GF-D8 (cell line): ENCODE measurements at regions not wholly inside any gene's neighbourhood (a gene's known extent, or its start where the extent isn't known, plus 50 kb on each side); places are given as distances from the start of the nearest gene placed in this dataset.

Experiments used
- DNase-seq: peaks from one replicate; lab custom pipeline; 2025; lab: John Stamatoyannopoulos, UW

- DNase-seq: no peak
These were observed 363.5 kb upstream of the DUSP10 start for GRCh38 chr1:222105393-222105737.

- no peak for DNase-seq
These were observed 363.0 kb upstream of the DUSP10 start for GRCh38 chr1:222104694-222105392.

GRCh38 chr1:222104097-222104496 is 362.2 kb upstream of the DUSP10 start:
- DNase-seq: no peak

- no peak for DNase-seq
These were observed 357.9 kb upstream of the DUSP10 start for GRCh38 chr1:222099746-222100145.

GRCh38 chr1:222098404-222098803 is 356.5 kb upstream of the DUSP10 start:
- DNase-seq: no peak

- DNase-seq: no peak
These were observed 355.7 kb upstream of the DUSP10 start for GRCh38 chr1:222097588-222097987.

- DNase-seq: no peak
These were observed 355.0 kb upstream of the DUSP10 start for GRCh38 chr1:222096883-222097282.

GRCh38 chr1:222096476-222096772 is 354.5 kb upstream of the DUSP10 start:
- DNase-seq: no peak

GRCh38 chr1:222095606-222096475 is 354.0 kb upstream of the DUSP10 start:
- DNase-seq: no peak

GRCh38 chr1:222093518-222093917 is 351.6 kb upstream of the DUSP10 start:
- DNase-seq: no peak

- no peak for DNase-seq
These were observed 348.2 kb upstream of the DUSP10 start for GRCh38 chr1:222090103-222090502.

- no peak for DNase-seq
These were observed 345.5 kb upstream of the DUSP10 start for GRCh38 chr1:222087221-222087920.

- no peak for DNase-seq
These were observed 343.1 kb upstream of the DUSP10 start for GRCh38 chr1:222084996-222085395.

GRCh38 chr1:222084048-222084447 is 342.2 kb upstream of the DUSP10 start:
- no peak for DNase-seq

GRCh38 chr1:222081859-222082258 is 340.0 kb upstream of the DUSP10 start:
- DNase-seq: no peak

- no peak for DNase-seq
These were observed 337.7 kb upstream of the DUSP10 start for GRCh38 chr1:222079566-222079965.

GRCh38 chr1:222077206-222077605 is 335.3 kb upstream of the DUSP10 start:
- DNase-seq: no peak

GRCh38 chr1:222074317-222074716 is 332.4 kb upstream of the DUSP10 start:
- no peak for DNase-seq

GRCh38 chr1:222073307-222073995 is 331.6 kb upstream of the DUSP10 start:
- DNase-seq: no peak

GRCh38 chr1:222071387-222071786 is 329.5 kb upstream of the DUSP10 start:
- DNase-seq: no peak

GRCh38 chr1:222068937-222069336 is 327.0 kb upstream of the DUSP10 start:
- no peak for DNase-seq

- DNase-seq: no peak
These were observed 326.2 kb upstream of the DUSP10 start for GRCh38 chr1:222068101-222068500.
